PC-9 (cell line): ENCODE measurements at regions not wholly inside any gene's neighbourhood (a gene's known extent, or its start where the extent isn't known, plus 50 kb on each side); places are given as distances from the start of the nearest gene placed in this dataset.
A peak's percentile ranks its signal among the peaks of the same experiment; 100 is the strongest.

Experiments used
- BruUV-seq: library from RNA; stranded (reverse); fragments of 400-500 nt; replicated peaks from 2 replicates; lab custom pipeline; 2021; lab: Mats Ljungman, UMichigan
- CTCF ChIA-PET: fragments of 300-600 bp; sonication (Branson Sonifier 250); formaldehyde crosslinking; loops from one replicate; lab custom pipeline; 2022; ENCODE audit warnings: antibody characterized with exemption; lab: Charles Lee
- POLR2A ChIA-PET: fragments of 300-600 bp; sonication (Branson Sonifier 250); formaldehyde crosslinking; loops from one replicate; lab custom pipeline; 2022; ENCODE audit warnings: antibody characterized with exemption; ENCODE audit not compliant: unreplicated experiment; lab: Charles Lee
- DNase-seq, 2 experiments: peaks; one replicate each; pipeline versions ENCODE4 v3.0.0 to v3.0.0-alpha.2; 2015 to 2022; ENCODE audit warnings: mixed read lengths in 1 of 2
- H2AFZ ChIP-seq: fragments of 200-600 bp; sonication (generic); 2 replicates; pipeline ENCODE4 v1.8.1; 2017; ENCODE audit warnings: antibody characterized with exemption
- H3F3A ChIP-seq: fragments of 200-600 bp; sonication (generic); 2 replicates; pipeline ENCODE4 v1.8.1; 2017; ENCODE audit warnings: antibody characterized with exemption, mild to moderate bottlenecking, low read depth; ENCODE audit not compliant: insufficient read depth
- H3K27ac ChIP-seq: fragments of 200-600 bp; sonication (generic); 2 replicates; pipeline ENCODE4 v1.6.1; 2016; ENCODE audit warnings: mixed run types
- H3K27me3 ChIP-seq: fragments of 200-600 bp; sonication (generic); 2 replicates; pipeline ENCODE4 v1.6.1; 2016; ENCODE audit warnings: low read depth, mixed run types; ENCODE audit not compliant: insufficient read depth
- H3K36me3 ChIP-seq: fragments of 200-600 bp; sonication (generic); 2 replicates; pipeline ENCODE4 v1.6.1; 2016; ENCODE audit warnings: low read depth, mixed run types
- H3K4me1 ChIP-seq: fragments of 200-600 bp; sonication (generic); replicated peaks from 2 replicates; pipeline ENCODE4 v1.6.1; 2016; ENCODE audit warnings: mixed run types; ENCODE audit not compliant: insufficient read depth
- H3K4me2 ChIP-seq: fragments of 200-600 bp; sonication (generic); 2 replicates; pipeline ENCODE4 v1.6.1; 2017; ENCODE audit warnings: mixed run types
- H3K4me3 ChIP-seq: fragments of 200-600 bp; sonication (generic); 2 replicates; pipeline ENCODE4 v1.6.1; 2016; ENCODE audit warnings: mixed run types
- H3K79me2 ChIP-seq: fragments of 200-600 bp; sonication (generic); 2 replicates; pipeline ENCODE4 v1.6.1; 2017; ENCODE audit warnings: low read depth, mixed run types
- H3K9me2 ChIP-seq: fragments of 200-600 bp; sonication (generic); 2 replicates; pipeline ENCODE4 v1.8.1; 2017; ENCODE audit warnings: mild to moderate bottlenecking; ENCODE audit not compliant: insufficient read depth
- H3K9me3 ChIP-seq: fragments of 200-600 bp; sonication (generic); 2 replicates; pipeline ENCODE4 v1.8.1; 2016; ENCODE audit warnings: low read depth; ENCODE audit not compliant: insufficient read depth
- H4K20me1 ChIP-seq: fragments of 200-600 bp; sonication (generic); 2 replicates; pipeline ENCODE4 v1.8.1; 2017; ENCODE audit not compliant: insufficient read depth
- EZH2 ChIP-seq: fragments of 200-600 bp; sonication (generic); IDR thresholded peaks from 2 replicates; pipeline ENCODE4 v1.8.0; 2017; ENCODE audit warnings: antibody characterized with exemption, low read depth
- intact Hi-C: fragments of 100-400 bp; cut with micrococcal nuclease; formaldehyde crosslinking; loops from one replicate; pipeline ENCODE4 v1.10.0; 2022; ENCODE audit not compliant: unreplicated experiment
- TF ChIP-seq, protein P1 (sequence below): fragments of 200-600 bp; sonication (generic); conservative IDR thresholded peaks from 2 replicates; pipeline ENCODE4 v1.6.1; 2017; ENCODE audit warnings: mixed run types, antibody characterized with exemption, mild to moderate bottlenecking, moderate library complexity

DNA sequence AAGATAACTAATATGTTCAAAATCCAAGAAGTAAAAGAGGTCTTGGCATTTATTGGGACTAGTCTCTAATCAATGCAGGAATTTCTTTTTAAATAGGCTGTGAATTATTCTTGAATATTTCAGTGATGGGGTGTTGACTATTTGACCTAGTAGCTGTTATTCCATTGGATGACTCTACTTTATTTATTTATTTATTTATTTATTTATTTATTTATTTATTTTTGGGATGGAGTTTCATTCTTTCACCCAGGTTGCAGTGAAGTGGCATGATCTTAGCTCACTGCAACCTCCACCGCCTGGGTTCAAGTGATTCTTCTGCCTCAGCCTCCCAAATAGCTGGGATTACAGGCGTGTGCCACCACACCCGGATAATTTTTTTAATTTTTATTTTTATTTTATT is 1227.8 kb downstream of the ZPLD1 start:
- Histone ChIP-seq H2AFZ (no peak overlapping the region; the same call in 1 of the 2 replicates), H3K27me3 (no peaks in the 10 kb centered on the region), H4K20me1 (no peaks in the 10 kb centered on the region), H3K79me2 (no peaks in the 10 kb centered on the region), H3K36me3 (no peaks in the 10 kb centered on the region), H3F3A (no peaks in the 10 kb centered on the region), H3K4me3 (no peak overlapping the region), H3K4me1 (no peaks in the 10 kb centered on the region), H3K9me3 (no peaks in the 10 kb centered on the region), H3K9me2 (no peaks in the 10 kb centered on the region), H3K27ac (no peak overlapping the region), H3K4me2 (no peak overlapping the region)
- intact Hi-C loops, result no loop called here
- no peak for TF ChIP-seq EZH2
- TF ChIP-seq, protein P1, sequence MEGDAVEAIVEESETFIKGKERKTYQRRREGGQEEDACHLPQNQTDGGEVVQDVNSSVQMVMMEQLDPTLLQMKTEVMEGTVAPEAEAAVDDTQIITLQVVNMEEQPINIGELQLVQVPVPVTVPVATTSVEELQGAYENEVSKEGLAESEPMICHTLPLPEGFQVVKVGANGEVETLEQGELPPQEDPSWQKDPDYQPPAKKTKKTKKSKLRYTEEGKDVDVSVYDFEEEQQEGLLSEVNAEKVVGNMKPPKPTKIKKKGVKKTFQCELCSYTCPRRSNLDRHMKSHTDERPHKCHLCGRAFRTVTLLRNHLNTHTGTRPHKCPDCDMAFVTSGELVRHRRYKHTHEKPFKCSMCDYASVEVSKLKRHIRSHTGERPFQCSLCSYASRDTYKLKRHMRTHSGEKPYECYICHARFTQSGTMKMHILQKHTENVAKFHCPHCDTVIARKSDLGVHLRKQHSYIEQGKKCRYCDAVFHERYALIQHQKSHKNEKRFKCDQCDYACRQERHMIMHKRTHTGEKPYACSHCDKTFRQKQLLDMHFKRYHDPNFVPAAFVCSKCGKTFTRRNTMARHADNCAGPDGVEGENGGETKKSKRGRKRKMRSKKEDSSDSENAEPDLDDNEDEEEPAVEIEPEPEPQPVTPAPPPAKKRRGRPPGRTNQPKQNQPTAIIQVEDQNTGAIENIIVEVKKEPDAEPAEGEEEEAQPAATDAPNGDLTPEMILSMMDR, result no peak
- ChIA-PET POLR2A (no interaction called here), CTCF (no interaction called here)
- no peak for DNase-seq
- BruUV-seq, result no TSS peak

DNA sequence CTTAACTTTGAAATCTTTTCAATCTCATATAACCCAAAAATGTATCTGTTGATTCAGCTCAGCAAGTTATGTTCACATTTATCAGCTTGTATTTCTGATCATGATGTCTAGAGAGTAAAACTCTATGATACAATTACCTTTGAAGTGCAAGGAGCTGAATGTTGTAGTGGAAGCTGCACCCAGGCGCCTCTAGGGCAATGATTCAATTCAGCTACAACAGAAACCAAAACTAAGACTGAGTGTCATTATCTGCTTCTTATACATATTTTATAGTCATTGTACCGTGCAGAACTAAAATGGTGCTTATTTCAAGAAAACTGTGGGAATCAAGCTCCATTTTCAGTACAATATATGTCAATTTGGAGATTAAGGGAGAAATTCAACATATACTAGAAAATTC is 1237.5 kb downstream of the ZPLD1 start:
- intact Hi-C loops, result no loop called here
- H3K36me3 ChIP-seq, result no peaks in the 10 kb centered on the region
- H3K9me3 ChIP-seq, result no peaks in the 10 kb centered on the region
- no peaks in the 10 kb centered on the region for H3K9me2 ChIP-seq
- POLR2A ChIA-PET, result no interaction called here
- no peaks in the 10 kb centered on the region for H3F3A ChIP-seq
- no peaks in the 10 kb centered on the region for H3K4me1 ChIP-seq
- H3K4me2 ChIP-seq, result no peak overlapping the region
- DNase-seq, result no peak
- no peaks in the 10 kb centered on the region for H4K20me1 ChIP-seq
- CTCF ChIA-PET, result no interaction called here
- no peaks in the 10 kb centered on the region for H3K79me2 ChIP-seq
- BruUV-seq, result no TSS peak
- H3K27ac ChIP-seq, result no peak overlapping the region
- no peak overlapping the region for H3K4me3 ChIP-seq
- no peak for TF ChIP-seq EZH2
- TF ChIP-seq, protein P1, result no peak
- H2AFZ ChIP-seq, result no peak overlapping the region
- no peaks in the 10 kb centered on the region for H3K27me3 ChIP-seq

DNA sequence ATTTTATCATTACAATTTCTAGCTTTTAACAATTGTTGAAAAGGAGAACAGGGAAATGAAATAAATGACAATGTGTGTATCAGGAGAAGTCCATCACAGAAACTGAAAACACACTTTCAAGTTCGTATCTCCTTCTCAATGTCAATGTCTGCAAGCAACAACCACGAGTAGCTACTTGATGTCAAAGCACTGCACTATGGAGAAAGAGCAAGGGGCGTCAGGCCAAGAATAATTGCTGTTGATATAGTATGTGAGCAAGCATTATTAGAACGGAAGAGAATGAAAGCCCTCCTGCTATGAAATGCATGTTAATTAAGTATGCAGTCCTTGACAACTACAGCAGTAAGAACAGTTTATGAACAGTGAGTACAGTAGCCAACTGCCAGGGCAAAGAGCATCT is 1250.1 kb downstream of the ZPLD1 start:
- intact Hi-C loops, result no loop called here
- H3K4me2 ChIP-seq, result no peak overlapping the region
- H2AFZ ChIP-seq, result peak overlapping the region; percentile 57; the same call in 1 of the 2 replicates
- TF ChIP-seq, protein P1, result no peak
- TF ChIP-seq EZH2, result no peak
- H3K27ac ChIP-seq, result no peak overlapping the region
- no peaks in the 10 kb centered on the region for H3K4me1 ChIP-seq
- no peaks in the 10 kb centered on the region for H3K79me2 ChIP-seq
- H3K27me3 ChIP-seq, result no peaks in the 10 kb centered on the region
- BruUV-seq, result no TSS peak
- POLR2A ChIA-PET, result no interaction called here
- H3K4me3 ChIP-seq, result no peak overlapping the region
- H4K20me1 ChIP-seq, result no peaks in the 10 kb centered on the region
- H3F3A ChIP-seq, result no peaks in the 10 kb centered on the region
- no peaks in the 10 kb centered on the region for H3K36me3 ChIP-seq
- H3K9me2 ChIP-seq, result no peaks in the 10 kb centered on the region
- DNase-seq, result no peak
- CTCF ChIA-PET, result no interaction called here
- no peaks in the 10 kb centered on the region for H3K9me3 ChIP-seq
